ENCODE measurements at regions not wholly inside any gene's neighbourhood (a gene's known extent, or its start where the extent isn't known, plus 50 kb on each side); places are given as distances from the start of the nearest gene placed in this dataset.
A peak's percentile ranks its signal among the peaks of the same experiment; 100 is the strongest.

- ATAC-seq (no peak), DNase-seq (no peak)
- intact Hi-C loops (cut with micrococcal nuclease) = no loop called here
Measured at GRCh38 chr5:74235552-74235951, 405.0 kb downstream of the ENC1 start.

GRCh38 chr5:74233571-74233970, 407.0 kb downstream of the ENC1 start:
- DNase-seq = no peak
- ATAC-seq = no peak
- intact Hi-C loops (cut with micrococcal nuclease) = no loop called here

- intact Hi-C loops (cut with micrococcal nuclease) = no loop called here
- ATAC-seq (no peak), DNase-seq (no peak)
Measured at GRCh38 chr5:74233091-74233490, 407.4 kb downstream of the ENC1 start.

GRCh38 chr5:74232276-74232675, 408.3 kb downstream of the ENC1 start:
- DNase-seq (no peak), ATAC-seq (no peak)
- intact Hi-C loops (cut with micrococcal nuclease) = no loop called here

GRCh38 chr5:74231697-74232096, 408.8 kb downstream of the ENC1 start:
- DNase-seq = no peak
- ATAC-seq = no peak
- intact Hi-C loops (cut with micrococcal nuclease) = no loop called here

- no peak for ATAC-seq
- intact Hi-C loops (cut with micrococcal nuclease) = no loop called here
Measured at GRCh38 chr5:74226716-74227485, 413.6 kb downstream of the ENC1 start.

GRCh38 chr5:74225587-74225986, 414.9 kb downstream of the ENC1 start:
- no peak for ATAC-seq
- DNase-seq = no peak
- intact Hi-C loops (cut with micrococcal nuclease) = no loop called here

More at GRCh38 chr5:74226716-74227485, 413.6 kb downstream of the ENC1 start:
- DNase-seq = no peak

- intact Hi-C loops (cut with micrococcal nuclease) = no loop called here
- DNase-seq (no peak), ATAC-seq (no peak)
Measured at GRCh38 chr5:74224331-74224730, 416.2 kb downstream of the ENC1 start.

- ATAC-seq (no peak), DNase-seq (no peak)
- intact Hi-C loops (cut with micrococcal nuclease) = no loop called here
Measured at GRCh38 chr5:74222806-74223205, 417.7 kb downstream of the ENC1 start.

GRCh38 chr5:74221413-74221812, 419.1 kb downstream of the ENC1 start:
- intact Hi-C loops (cut with micrococcal nuclease) = no loop called here
- no peak for DNase-seq
- ATAC-seq = no peak

- DNase-seq = no peak
- intact Hi-C loops (cut with micrococcal nuclease) = no loop called here
- ATAC-seq = no peak
Measured at GRCh38 chr5:74216012-74216411, 424.5 kb downstream of the ENC1 start.

GRCh38 chr5:74212336-74212735, 428.2 kb downstream of the ENC1 start:
- intact Hi-C loops (cut with micrococcal nuclease) = no loop called here
- no peak for ATAC-seq

GRCh38 chr5:74209571-74209970, 431.0 kb downstream of the ENC1 start:
- ATAC-seq (no peak), DNase-seq (no peak)
- intact Hi-C loops (cut with micrococcal nuclease) = no loop called here

More at GRCh38 chr5:74212336-74212735, 428.2 kb downstream of the ENC1 start:
- DNase-seq = no peak

GRCh38 chr5:74206579-74207550, 433.7 kb downstream of the ENC1 start:
- intact Hi-C loops (cut with micrococcal nuclease) = no loop called here
- DNase-seq = peak; percentile 66
- ATAC-seq = peak; percentile 78

- no peak for DNase-seq
- ATAC-seq = no peak
- intact Hi-C loops (cut with micrococcal nuclease) = no loop called here
Measured at GRCh38 chr5:74205767-74206578, 434.6 kb downstream of the ENC1 start.

- ATAC-seq (peak; percentile 83), DNase-seq (peak; percentile 62)
- intact Hi-C loops (cut with micrococcal nuclease) = no loop called here
Measured at GRCh38 chr5:74201334-74202081, 439.0 kb downstream of the ENC1 start.

- intact Hi-C loops (cut with micrococcal nuclease) = no loop called here
- peak; percentile 24 for ATAC-seq
- no peak for DNase-seq
Measured at GRCh38 chr5:74200560-74200959, 440.0 kb downstream of the ENC1 start.

- intact Hi-C loops (cut with micrococcal nuclease) = no loop called here
- ATAC-seq (no peak), DNase-seq (no peak)
Measured at GRCh38 chr5:74199436-74200210, 440.9 kb downstream of the ENC1 start.

Data from left ventricle myocardium superior (tissue), 1 donor.